ENCODE measurements at regions not wholly inside any gene's neighbourhood (a gene's known extent, or its start where the extent isn't known, plus 50 kb on each side); places are given as distances from the start of the nearest gene placed in this dataset.
A peak's percentile ranks its signal among the peaks of the same experiment; 100 is the strongest.

DNA sequence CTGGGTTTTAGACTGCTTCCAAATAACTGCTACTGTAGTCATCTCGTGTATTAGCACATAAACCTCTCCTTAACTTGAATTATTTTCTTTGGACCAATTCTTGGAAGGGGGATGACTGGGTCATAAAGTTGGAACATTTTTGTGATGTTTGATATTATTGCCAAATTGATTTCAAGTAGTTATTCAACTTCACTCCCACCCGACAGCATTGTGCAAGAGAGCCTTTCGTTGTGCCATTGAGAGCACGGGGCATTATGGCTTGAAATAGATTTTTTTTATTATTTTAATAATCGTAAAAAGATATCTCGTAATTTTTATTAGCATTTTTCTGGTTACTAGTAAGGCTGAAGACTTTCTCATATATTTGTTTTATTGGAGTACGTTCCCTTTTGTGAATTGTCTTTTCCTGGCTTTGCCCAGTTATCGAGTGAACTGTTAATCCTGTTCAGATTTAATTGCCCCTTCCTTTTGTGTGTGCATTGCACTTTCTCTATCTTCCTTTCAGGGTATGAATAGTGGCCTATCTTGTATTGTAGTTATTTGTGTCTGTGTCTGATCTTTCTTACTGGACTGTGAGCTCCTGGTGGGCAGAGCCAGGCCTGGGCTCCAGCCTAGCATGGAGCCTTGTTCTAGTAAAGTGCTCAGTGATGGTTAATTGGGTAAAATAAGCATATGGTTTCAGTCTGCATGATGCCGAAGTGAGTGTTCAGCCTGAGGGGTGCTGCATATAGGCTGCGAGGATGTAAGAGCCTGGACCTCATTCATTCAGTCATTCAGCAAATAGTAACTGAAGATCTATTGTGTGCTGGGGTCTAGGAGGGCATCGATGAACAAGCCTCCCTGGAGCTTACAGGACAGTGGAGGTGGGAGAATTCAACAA is 93.5 kb upstream of the SHB start:
- Histone ChIP-seq H3K9me3 (no peaks in the 10 kb centered on the region), H3K4me1 (no peaks in the 10 kb centered on the region), H3K36me3 (no peaks in the 10 kb centered on the region), H3K27me3 (no peaks in the 10 kb centered on the region), H3K27ac (no peak overlapping the region), H3K4me3 (no peak overlapping the region)
- no peak for ATAC-seq
- intact Hi-C loops (cut with DNase I) = loop anchor here in 1 of 2 donors (5.0 kb wide), 1 partner anchor 245 kb away; no protein-coding TSS in a partner anchor
- no peak for DNase-seq
- TF ChIP-seq, protein P1, sequence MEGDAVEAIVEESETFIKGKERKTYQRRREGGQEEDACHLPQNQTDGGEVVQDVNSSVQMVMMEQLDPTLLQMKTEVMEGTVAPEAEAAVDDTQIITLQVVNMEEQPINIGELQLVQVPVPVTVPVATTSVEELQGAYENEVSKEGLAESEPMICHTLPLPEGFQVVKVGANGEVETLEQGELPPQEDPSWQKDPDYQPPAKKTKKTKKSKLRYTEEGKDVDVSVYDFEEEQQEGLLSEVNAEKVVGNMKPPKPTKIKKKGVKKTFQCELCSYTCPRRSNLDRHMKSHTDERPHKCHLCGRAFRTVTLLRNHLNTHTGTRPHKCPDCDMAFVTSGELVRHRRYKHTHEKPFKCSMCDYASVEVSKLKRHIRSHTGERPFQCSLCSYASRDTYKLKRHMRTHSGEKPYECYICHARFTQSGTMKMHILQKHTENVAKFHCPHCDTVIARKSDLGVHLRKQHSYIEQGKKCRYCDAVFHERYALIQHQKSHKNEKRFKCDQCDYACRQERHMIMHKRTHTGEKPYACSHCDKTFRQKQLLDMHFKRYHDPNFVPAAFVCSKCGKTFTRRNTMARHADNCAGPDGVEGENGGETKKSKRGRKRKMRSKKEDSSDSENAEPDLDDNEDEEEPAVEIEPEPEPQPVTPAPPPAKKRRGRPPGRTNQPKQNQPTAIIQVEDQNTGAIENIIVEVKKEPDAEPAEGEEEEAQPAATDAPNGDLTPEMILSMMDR (IDR thresholded peaks at IDR 0.05) = no peak

DNA sequence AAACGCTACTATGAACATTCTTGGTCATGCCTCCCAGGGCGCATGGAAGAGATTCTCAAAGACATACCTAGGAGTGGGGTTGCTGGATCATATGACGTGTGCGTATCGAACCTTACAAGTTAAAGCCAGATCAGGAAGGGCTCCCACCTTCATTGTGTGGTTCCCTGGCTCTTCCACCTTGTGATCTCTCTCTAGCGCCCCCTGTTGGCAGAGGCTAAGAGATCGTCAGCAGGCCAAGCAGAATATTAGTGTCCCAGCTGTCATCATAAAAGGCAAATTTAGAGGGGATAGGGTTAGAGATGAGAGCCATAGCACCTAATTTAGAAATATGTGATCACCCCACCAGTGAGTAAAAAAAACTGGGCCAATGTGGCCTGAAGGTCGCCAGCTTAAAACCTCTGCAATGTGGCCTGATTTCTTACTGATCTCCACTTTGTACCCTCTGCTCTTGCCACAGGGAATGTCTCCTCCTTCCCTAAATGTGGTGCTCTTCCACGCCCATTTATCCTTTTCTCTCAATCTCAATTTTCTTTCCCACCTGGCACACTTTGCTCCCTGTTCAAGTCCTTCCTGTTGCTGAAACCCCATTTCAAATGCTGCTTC is 91.7 kb upstream of the SHB start:
- TF ChIP-seq, protein P1 (IDR thresholded peaks at IDR 0.05) = peak; percentile 74 to 84
- intact Hi-C loops (cut with DNase I) = loop anchor here in 1 of 2 donors (5.0 kb wide), 1 partner anchor 243 kb away; no protein-coding TSS in a partner anchor
- Histone ChIP-seq H3K9me3 (no peaks in the 10 kb centered on the region), H3K36me3 (no peaks in the 10 kb centered on the region), H3K4me3 (no peak overlapping the region), H3K27ac (no peak overlapping the region), H3K4me1 (no peaks in the 10 kb centered on the region), H3K27me3 (no peaks in the 10 kb centered on the region)
- DNase-seq (peak in 2 of 4 donors; percentile 48 to 57), ATAC-seq (peak; percentile 81)

DNA sequence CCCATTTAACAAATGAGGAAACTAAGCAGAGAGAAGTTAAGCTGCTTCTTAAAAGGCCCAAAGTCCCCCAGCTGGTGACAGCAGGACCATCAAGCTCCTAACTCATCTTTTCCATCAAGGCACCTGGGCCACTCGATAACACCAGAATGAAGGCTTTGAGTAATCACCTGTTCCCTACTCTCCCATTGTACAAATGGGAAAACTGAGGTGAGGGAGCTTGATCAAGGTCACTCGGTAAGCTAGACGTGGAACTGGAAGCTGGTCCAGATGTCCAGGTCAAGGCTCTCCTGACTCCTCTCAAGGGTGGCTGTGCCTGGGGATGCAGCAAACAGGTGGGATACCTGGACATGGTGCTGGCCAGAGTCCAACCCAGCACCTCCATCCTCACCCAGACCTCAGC is 90.6 kb upstream of the SHB start:
- Histone ChIP-seq H3K9me3 (no peaks in the 10 kb centered on the region), H3K4me3 (no peak overlapping the region), H3K27me3 (no peaks in the 10 kb centered on the region), H3K36me3 (no peaks in the 10 kb centered on the region), H3K27ac (no peak overlapping the region), H3K4me1 (no peaks in the 10 kb centered on the region)
- intact Hi-C loops (cut with DNase I) = no loop called here
- ATAC-seq = no peak
- no peak for DNase-seq
- TF ChIP-seq, protein P1 (IDR thresholded peaks at IDR 0.05) = no peak

DNA sequence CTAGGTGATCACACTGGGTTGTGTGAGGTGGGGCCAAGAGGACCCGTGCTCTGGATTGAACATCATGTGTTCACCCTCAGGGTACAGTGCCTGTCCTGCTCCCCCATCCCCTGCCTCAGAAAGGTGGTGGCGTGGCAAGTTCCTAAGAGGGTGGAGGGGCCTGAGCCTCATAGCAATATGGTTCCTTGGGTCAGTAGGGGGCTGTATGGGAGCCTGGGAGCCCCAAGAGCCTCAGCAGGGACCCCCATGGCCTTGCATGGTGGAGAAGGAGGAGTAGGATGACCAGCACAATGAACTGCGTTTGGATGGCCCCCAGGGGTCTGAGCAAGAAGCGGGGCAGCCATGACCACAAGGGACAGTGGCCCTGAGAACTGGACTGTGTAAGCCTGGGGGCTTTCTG is 89.6 kb upstream of the SHB start:
- Histone ChIP-seq H3K27me3 (no peaks in the 10 kb centered on the region), H3K36me3 (no peaks in the 10 kb centered on the region), H3K4me3 (no peak overlapping the region), H3K27ac (no peak overlapping the region), H3K4me1 (no peaks in the 10 kb centered on the region), H3K9me3 (no peaks in the 10 kb centered on the region)
- intact Hi-C loops (cut with DNase I) = no loop called here
- DNase-seq (no peak), ATAC-seq (no peak)
- TF ChIP-seq, protein P1 (IDR thresholded peaks at IDR 0.05) = no peak

DNA sequence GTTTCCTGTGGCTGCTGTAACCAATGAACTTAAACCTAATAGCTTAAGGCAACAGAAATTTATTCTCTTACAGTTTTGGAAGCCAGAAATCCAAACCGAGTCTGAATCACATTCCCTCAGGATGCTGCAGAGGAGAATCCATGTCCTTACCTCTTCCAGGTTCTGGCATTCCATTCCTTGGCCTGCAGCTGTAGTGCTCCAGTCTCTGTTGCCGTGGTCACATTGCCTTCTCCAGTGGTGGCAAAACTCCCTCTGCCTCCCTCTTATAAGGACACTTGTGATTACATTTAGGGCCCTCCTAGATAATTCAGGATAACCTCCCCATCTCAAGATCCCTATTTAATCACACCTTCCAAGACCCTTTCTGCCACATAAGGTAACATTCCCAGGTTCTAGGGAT is 88.7 kb upstream of the SHB start:
- intact Hi-C loops (cut with DNase I) = no loop called here
- TF ChIP-seq, protein P1 (IDR thresholded peaks at IDR 0.05) = no peak
- H3K27me3 ChIP-seq = no peaks in the 10 kb centered on the region
- no peak overlapping the region for H3K27ac ChIP-seq
- no peaks in the 10 kb centered on the region for H3K9me3 ChIP-seq
- no peak overlapping the region for H3K4me3 ChIP-seq
- H3K36me3 ChIP-seq = no peaks in the 10 kb centered on the region
- no peaks in the 10 kb centered on the region for H3K4me1 ChIP-seq
- ATAC-seq = no peak
- no peak for DNase-seq

All from left lung (tissue), 4 donors.